ENCODE measurements at regions not wholly inside any gene's neighbourhood (a gene's known extent, or its start where the extent isn't known, plus 50 kb on each side); places are given as distances from the start of the nearest gene placed in this dataset.
"Not testable (repeated sequence)": the region's sequence is repeated elsewhere in the genome, so short reads cannot be mapped to it uniquely, and the experiment has no call there.

DNA sequence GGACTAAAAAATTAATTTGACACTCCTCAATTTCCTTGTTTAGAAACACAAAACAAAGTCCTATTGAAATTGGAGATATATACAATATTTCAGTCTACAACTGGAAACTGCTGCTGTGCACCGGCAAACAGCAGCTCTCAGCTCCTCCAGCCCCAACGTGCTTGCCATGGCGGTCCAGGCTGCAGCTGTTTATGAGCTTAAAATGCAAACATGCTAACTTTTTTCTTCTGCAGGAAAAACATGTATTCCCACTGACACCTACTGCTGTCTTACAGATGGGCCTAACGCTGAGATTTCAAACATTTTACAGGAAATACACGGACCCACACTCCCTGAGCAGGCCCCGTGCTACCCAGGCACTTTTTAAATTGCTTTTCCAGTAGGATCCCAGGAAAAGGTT is 195.5 kb downstream of the BCL11A start:
- no peak for DNase-seq (ENCODE audit: low read depth)

DNA sequence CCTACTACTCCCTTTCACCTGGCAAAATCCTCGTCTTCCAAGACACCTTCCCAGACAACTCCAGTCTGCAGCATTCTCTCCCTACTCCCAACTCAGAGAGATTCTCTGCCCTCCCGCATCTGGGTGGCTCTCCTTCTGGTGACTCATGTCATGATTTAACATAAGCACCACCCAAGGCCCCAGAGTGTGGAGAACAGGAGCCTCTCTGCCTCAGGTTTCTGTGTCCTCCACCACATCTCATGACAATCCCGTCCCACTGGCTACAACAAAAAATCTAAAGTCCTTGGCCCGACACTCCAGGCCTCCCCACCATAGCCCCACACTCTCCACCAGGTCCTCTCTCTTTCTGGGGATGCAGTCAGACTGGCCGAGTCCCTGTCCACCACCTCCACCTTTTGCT is 197.1 kb downstream of the BCL11A start:
- no peak for DNase-seq (ENCODE audit: low read depth)

DNA sequence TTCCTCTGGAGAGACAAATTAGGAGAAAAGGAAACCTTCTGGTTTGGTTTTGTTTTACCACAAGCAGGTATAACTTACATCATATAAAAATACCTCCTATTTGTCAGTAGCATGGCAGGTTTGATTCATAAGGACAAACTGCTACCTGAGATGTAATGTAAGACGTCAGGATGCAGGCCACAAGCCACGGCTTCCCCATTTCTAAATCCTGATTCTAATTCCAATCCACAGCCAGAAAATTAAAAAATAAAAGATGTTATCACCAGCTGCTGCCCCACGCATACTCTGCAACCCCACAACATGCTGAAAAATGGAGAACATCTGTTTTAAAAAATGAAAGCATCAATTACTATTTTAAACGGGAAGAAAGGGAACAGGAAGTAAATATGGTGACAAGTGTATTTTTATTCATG is 197.6 kb downstream of the BCL11A start:
- no peak for DNase-seq (ENCODE audit: low read depth)

DNA sequence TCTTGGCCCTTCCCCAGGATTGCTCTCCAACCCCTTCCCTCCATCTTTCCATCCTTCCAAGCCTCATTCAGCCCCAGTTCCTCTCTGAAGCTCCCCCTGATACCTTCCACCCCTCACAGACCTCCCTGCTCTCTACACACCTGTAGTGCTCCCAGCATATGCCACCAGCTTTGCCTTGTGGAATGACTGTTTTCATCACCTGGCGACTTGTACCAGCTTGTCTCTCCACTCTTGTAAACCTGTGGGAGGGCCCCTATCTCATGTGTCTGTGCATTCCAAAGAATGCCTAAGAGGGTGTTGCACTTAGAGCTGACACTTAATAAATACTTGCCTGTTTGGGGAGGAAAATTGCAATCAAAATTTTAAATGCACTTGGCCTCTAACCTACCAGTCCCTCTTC is 198.7 kb downstream of the BCL11A start:
- no peak for DNase-seq (ENCODE audit: low read depth)

DNA sequence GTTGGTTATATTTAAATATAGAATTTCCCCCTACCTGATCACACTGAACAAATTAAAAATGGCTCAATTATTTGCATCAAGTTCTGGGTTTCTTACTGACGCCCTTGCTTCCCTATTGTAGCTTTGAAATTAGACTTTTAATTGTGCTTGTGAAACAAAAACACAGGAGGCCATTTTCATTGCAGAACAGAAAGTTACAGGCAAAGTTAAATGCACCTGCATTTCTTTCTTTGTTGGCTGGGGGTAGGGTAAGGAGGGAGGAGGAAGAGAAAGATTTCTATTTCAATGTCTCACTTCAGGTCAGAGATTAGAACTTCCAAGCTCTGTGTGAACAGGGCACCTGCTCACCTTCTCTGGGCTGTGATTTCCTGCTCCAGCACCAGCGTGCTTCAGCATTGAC is 199.6 kb downstream of the BCL11A start:
- no peak for DNase-seq (ENCODE audit: low read depth)

DNA sequence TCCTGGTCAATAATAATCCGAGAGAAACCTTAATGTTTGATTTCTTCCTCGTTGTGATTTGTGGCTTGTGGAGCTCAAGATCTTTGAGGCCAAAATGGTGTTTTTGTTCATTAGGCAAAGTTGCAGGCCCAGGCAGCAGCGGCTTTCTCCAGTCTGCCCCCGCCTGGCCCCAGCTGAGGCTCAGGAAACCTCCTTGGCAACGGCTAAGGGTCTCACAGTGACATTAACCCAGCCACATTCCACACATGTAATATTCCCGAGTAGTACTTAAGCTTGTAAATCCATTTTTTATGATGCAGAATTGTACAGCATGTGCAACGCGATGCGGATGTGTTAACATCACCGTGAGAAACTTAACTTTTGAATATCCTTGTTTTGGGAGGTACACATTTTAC is 200.1 kb downstream of the BCL11A start:
- no peak for DNase-seq (ENCODE audit: low read depth)

DNA sequence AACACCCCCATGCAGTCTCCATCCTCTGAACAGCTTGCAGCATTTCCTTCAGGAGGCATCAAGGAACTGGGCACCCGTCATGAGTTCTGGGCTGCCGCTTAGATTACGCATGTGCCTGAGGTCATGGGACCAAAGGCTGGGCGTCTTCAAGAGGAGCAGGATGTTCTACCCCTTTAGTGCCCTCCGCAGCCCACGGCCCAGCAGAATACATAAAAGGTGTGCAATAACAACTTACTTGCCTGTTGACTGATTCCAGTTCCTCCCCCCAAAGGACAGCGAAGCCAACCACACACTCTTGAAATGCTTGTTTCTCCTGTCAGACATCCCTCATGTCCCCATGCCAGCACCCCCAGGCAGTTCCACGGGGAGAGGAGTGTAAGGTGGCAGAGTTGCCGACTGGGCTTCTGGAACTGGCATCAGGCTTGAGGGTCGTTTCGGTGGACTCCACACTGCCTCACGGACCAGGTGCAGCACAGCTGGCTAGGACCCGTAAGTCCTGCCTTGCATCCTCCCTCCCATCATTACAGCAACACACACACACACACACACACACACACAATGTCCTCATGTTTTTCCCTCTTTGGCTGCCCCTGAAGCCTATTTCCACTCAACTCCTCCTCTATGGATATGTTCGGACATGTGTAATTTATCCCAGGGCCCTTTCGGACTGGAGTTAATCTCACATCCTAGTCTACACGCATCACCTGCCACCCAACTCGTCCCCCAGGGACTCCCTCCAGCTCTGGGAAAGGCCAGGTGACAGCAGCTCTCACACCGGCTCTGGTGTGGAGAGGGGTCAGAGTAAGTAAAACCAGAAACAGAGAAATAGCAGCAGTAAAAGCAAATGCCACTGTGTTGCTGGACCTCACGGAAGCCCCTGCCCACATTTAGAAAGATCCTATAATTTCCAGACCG is 200.7 kb downstream of the BCL11A start:
- DNase-seq (ENCODE audit: low read depth): no peak

DNA sequence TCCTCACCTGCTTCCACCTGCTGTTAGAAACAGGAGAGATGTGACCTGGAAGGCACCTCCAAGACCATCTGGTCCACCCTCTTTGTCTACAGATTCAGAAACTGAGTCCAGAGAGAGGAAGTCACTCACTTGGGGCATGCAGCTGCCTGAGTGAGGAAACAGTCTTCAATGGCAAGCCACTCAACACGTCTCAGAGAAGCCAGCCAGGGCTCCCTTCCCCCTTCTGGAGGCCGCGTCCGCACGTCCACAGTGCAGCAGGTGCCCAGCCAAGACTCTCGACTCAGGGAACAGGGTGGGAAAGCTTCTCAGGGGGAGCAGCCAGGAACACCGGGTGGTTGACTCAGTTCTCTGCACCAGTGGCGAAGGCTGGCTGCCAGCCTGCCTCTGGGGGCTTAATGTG is 201.7 kb downstream of the BCL11A start:
- DNase-seq (ENCODE audit: low read depth): no peak

DNA sequence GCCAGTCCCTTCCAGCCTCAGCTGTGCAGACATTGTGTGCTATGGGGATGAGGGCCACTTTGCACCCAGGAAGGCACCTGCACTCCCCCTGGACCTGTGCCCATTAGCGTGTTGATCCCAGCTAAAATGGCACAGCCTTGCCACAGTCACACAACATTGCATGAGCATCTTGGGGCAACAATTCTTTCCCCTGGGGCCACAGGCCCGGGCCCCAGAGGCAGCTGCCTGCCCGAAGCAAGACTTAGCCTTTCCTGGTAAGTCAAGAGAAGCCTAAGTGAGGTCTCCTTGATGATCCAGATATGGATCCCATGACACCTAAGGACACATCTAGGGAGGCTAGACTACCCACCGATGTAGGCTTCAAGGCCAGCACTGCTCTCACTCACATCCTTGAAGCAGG is 202.1 kb downstream of the BCL11A start:
- no peak for DNase-seq (ENCODE audit: low read depth)

DNA sequence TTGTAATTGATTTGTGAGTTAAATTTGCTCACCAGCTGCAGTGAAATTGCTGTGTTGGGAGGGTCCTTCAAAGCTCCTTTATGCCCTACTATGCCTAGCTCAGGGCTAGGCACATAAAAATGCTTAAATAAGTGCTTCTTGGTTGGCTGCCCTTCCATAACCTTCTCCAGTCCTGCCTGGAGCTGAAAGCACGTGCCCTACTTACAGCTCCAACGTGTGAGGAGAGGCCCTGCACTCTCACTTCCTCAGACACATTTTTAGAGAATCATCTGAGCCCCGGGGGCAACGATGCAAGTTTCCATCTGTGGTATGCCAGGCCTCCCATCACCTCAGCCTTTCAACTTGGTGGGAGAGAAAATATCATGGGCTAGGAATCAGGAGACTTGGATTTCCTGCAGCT is 202.7 kb downstream of the BCL11A start:
- DNase-seq (ENCODE audit: low read depth): no peak

DNA sequence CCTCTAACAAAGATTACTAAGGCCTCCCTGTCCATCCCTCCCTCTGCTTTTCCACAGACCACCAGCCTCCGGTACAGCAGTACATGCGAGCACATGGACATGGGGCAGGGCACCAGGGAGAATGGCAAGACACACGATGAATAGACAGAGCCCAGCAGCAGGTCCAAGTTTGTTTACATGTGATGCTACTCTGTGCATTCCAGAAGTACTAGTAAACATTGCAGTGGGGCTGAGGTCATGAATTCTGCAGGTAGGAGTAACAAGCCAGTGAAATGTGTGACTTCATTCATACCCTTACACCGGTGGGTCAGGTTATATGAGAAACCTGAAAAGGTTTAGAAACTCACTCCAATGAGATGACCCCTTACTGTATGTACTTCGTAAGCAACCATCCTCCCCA is 205.7 kb downstream of the BCL11A start:
- no peak for DNase-seq (ENCODE audit: low read depth)

DNA sequence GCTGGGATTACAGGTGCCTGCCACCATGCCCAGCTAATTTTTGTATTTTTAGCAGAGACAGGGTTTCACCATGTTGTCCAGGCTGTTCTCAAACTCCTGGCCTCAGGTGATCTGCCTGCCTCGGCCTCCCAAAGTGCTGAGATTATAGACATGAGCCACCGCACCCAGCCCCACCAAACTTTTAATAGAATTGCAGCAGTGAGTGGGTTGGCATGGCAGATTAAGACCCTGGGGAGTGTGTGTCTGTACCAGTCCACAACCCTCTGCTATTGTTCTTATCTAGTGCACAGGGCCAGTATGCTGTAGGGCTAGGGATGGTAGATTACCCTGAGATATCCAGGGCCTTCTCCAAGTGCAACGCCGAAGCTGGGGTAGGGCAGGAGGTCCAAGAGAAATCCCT is 211.0 kb downstream of the BCL11A start:
- DNase-seq (ENCODE audit: low read depth): not testable (repeated sequence)

DNA sequence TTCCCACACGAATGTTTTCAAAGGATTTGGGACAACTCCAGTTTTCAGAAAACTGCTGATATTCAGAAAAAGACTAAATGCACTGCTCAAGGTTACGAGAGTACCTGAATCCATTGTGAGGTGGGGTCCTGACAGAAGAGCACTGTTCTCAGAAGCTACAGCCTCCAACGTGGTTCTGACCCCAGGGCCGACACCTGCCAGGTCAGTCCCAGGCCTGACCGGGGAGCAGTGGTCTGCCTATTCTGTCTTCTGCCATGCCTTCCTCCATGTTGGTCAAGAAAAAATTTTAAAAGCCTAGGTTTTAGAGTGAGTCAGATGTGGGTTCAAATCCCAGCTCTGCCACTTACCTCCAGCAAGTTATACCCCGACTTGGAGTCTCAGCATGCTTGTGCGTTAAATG is 212.3 kb downstream of the BCL11A start:
- no peak for DNase-seq (ENCODE audit: low read depth)

DNA sequence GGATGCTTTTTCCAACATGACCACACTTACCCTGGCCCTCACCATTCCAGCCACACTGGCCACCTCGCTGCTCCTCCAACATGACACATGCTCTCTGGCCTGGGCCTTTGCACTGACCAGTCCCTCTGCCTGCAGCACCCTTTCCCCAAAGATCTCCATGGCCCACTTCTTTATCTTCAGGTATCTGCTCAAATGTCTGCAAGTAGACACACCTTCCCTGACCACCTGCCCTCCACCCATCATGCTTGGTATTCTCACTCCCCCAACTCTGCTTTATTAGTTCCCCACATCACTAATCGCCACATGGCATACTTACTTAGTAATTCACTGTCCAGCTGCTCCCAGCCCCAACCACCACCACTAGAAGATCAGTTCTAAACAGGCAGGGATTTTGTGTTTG is 214.2 kb downstream of the BCL11A start:
- no peak for DNase-seq (ENCODE audit: low read depth)

DNA sequence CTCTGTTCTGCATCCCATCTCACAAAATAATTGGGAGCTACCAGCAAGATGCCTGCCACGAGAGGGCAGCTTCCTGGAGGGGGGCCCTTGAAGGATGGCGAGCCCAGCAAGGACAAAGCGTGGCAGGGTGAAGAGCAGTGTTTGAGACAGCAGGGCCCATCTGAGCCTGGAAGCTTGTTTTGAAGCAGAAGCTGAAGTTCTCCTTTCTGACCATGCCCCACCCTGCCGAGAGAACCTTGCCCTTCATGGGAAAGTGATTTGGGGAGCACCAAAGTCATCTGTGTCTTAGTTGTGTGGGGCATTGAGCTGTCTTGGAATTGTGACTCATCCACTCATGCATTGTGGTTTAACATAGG is 216.3 kb downstream of the BCL11A start:
- peak; percentile 21 for DNase-seq (ENCODE audit: low read depth)

DNA sequence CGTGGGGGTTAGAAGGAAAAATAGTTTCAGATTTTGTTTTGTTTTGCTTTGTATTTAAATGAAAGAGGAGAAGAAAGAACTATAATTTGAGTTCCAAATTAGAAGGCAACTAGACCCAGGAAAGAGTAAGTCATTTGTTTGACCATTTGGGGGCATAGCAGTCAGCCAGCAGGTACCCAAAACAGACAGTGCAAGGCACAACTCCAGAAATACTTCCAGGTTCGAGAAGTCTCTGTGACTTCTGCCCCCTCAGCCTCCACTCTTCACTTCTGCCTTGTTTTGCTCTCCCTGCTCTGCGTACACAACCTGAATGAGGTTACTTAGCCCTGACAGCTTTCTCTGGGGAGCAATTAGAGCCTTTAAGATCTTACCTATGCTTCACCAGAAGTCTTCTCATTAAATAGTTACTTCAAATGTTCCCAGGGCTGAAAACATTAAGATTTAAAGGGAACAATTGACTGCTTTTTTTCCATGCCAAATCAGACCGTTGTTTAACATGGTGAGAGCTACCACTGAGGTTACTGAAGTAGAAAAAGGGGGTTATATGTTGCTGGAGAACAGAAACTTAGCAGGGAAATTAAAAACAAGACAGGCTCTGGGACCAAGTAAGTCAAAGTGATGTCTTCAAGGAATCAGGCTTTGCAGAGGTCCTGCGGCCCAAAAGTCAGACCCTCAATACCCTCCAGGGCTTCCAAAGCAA is 216.9 kb downstream of the BCL11A start:
- DNase-seq (ENCODE audit: low read depth): no peak

DNA sequence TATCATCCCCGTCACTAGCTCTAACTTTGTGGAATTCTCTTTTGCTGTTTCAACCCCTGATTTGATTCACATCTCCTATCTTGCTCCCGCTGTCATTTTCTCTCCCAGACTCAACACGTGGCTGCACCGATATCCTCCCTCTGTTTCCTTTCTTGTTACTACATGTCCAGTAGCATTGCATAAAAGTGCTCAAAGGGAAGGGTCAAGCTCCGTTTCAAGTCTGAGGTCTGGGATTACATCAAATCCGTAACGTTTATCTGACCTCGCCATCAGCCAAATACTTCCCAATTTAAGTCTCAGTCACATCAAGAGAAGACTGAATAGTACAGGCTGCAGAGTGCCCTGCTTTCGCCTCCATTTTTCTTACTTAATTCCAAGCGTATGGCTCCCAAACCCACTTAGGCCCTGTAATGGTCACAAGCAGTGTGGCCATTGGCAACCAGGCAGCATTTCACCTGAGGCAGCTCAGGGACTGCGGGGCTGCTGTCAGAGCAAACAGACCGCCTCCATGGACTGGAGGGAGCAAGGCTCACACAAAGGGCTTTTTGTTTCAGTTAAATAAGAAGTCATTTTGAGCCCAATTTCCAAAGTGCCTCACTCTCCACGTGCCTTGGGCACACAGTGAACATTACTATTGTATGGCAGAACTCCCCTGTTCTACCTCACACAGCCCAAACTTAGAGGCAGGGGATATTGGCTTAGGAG is 217.8 kb downstream of the BCL11A start:
- DNase-seq (ENCODE audit: low read depth): no peak

DNA sequence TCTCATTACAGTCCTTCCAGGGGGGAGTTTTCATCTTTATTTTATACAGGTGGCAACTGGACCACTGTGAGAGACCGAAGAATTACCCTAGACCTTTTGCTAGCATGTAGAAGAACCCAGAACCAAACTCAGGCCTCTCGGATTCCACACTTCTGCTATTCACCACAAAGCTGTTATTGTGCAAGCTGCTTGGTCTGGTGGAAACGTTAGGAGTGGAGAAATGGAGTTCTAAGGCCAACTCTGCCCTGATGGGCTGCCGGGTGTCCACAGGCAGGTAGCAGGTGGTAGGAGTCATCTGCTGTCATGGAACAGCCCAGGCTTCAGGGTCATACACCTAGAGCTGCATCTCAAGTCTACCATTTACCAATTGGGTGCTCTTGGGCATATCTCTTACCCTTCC is 218.8 kb downstream of the BCL11A start:
- no peak for DNase-seq (ENCODE audit: low read depth)

DNA sequence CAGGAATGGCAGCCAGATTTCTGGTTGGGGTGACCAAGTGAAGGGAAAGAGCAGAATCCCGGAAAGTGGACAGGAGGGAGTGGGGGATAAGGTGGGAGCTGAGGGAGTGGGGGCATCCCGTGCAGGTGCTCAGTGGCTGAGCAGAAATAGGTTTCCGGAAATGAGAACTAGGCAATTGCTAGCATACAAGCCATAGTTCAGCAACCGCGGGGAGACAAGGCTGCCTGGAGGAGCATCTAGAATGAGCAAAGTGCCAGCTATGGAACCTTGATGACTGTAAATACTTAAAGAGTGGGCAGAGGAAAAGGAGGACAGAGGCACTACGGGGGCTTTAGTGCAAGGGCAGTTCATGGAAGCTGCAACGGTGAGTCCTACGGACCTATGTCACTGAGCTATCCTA is 220.2 kb downstream of the BCL11A start:
- DNase-seq (ENCODE audit: low read depth): no peak

DNA sequence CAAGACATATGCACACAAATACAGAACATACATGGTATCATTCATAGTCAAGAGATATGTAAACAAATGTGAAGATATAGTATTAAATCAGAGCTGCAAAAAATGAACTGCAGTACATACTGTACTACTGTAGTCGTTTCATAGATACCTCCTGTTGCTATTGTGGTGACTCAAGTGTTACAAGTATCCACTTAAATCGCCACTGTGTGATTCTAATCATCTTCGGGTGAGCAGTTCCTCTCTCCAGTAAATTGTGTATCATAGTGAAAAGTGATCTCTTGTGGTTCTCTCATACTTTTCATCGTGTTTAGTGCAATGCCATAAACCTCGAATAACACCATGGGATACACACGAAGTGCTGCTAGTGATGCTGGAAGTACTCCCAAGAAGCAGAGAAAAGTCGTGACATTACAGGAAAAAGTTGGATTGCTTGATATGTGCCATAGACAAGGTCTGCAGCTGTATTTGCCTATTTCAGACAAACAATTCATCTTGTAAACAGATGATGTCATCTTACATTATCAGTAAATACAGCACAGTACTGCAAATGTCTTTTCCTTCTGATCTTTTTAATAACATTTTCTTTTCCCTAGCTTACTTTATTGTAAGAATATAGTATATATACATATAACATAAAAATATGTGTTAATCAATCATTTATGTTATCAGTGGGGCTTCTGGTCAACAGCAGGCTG is 222.2 kb downstream of the BCL11A start:
- no peak for DNase-seq (ENCODE audit: low read depth)

DNA sequence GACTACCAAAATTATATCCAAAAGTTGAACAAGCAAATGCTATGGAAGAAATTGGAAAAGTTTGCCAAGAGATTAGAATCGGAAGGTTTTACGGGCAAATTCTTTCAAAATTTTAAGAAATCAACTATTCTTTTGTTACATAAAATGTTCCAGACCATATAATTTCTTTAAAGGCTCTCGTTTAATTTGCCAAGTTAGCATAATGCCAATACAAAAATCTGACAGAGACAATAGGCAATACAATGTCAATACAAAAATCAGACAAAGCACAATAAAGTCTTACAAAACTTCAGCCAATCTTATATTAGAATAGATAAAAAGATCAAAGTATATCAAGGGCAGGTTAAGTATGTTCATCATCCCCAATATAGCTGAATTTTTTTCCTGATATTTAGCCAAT is 224.2 kb downstream of the BCL11A start:
- DNase-seq (ENCODE audit: low read depth): no peak

DNA sequence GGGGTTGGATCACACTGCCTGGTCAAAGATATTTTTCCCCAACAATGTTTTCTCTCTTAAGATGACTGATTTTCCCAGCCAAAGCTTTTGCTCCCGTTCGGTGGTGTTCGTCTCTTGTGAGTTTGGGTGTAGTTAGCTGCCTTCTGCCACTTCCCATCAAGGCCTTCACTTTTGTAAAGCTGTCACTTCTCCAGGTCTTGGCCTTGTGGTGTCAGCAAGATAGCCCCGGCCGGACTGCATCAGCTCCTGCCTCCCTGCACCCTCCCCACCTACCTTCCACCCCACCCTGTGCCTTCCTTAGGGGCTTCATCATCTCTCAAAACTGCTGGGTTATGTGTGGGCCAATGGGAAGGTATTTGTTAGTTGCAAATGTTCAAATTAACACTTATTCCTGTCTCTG is 228.9 kb downstream of the BCL11A start:
- DNase-seq (ENCODE audit: low read depth): no peak

DNA sequence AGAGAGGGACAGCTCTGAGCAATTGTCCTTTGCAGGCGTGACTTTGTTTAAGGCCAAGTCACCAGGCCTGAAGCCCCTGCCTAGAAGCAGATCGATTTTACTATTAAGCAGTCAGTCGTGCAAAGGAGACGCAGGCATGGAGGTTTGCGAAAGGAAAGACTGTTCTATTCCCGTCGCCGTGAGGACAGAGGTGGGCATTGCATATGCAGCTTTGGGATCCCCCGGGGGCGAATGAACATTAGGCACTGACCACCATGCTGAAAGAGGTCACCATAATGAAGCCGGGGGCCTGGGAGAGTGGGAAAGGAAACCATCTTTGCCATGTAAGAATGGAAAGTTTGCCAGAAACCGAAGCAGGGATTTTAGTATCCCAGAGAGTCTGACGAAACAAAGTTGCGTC is 231.6 kb downstream of the BCL11A start:
- no peak for DNase-seq (ENCODE audit: low read depth)
